Activated CD8-positive, alpha-beta T cell treated with anti-CD3 and anti-CD28 coated beads for 36 hours (primary cell): ENCODE measurements at regions not wholly inside any gene's neighbourhood (a gene's known extent, or its start where the extent isn't known, plus 50 kb on each side); places are given as distances from the start of the nearest gene placed in this dataset.
A peak's percentile ranks its signal among the peaks of the same experiment; 100 is the strongest.

Experiments
- ATAC-seq: fragments of 200-7000 bp; cut with Tn5 transposase; one replicate; pipeline ENCODE4 v1.10.0; 2021; ENCODE audit warnings: mild to moderate bottlenecking, moderate library complexity
- CTCF ChIA-PET: fragments of 350-600 bp; sonication (Branson Sonifier 250); formaldehyde crosslinking; loops from one replicate; lab custom pipeline; 2021; ENCODE audit warnings: antibody characterized with exemption; lab: Charles Lee
- POLR2A ChIA-PET: fragments of 350-600 bp; sonication (Branson Sonifier 250); formaldehyde crosslinking; loops from one replicate; lab custom pipeline; 2021; ENCODE audit warnings: antibody characterized with exemption; lab: Charles Lee
- DNase-seq: peaks from one replicate; pipeline ENCODE4 v3.0.0-alpha.2; 2020
- H3K27ac Mint-ChIP-seq: one replicate; pipeline ENCODE4 v1.8.0; 2021; ENCODE audit warnings: mild to moderate bottlenecking, mixed read lengths
- H3K27me3 Mint-ChIP-seq: one replicate; pipeline ENCODE4 v1.8.0; 2021; ENCODE audit warnings: mixed read lengths
- H3K36me3 Mint-ChIP-seq: one replicate; pipeline ENCODE4 v1.8.0; 2021; ENCODE audit warnings: low read depth, mixed read lengths
- H3K4me1 Mint-ChIP-seq: one replicate; pipeline ENCODE4 v1.8.0; 2021; ENCODE audit warnings: low read depth, mixed read lengths
- H3K4me3 Mint-ChIP-seq: one replicate; pipeline ENCODE4 v1.8.0; 2021; ENCODE audit warnings: mild to moderate bottlenecking, moderate library complexity, mixed read lengths
- H3K9me3 Mint-ChIP-seq: one replicate; pipeline ENCODE4 v1.8.0; 2021; ENCODE audit warnings: mixed read lengths
- CTCF ChIP-seq: fragments of 200-600 bp; IDR thresholded peaks from one replicate; pipeline ENCODE4 v1.8.0; 2022; ENCODE audit warnings: antibody characterized with exemption, mild to moderate bottlenecking
- intact Hi-C: fragments of 100-400 bp; cut with micrococcal nuclease; formaldehyde crosslinking; loops from one replicate; pipeline ENCODE4 v1.10.0; 2022

- no peak for TF ChIP-seq CTCF
- ATAC-seq = no peak
- Mint-ChIP-seq H3K27me3 (no peaks in the 10 kb centered on the region), H3K4me1 (peaks cover 24% of the 10 kb centered on the region), H3K27ac (peak overlapping the region; percentile 85), H3K9me3 (peaks cover 10% of the 10 kb centered on the region), H3K36me3 (peaks cover 1% of the 10 kb centered on the region), H3K4me3 (no peak overlapping the region)
- POLR2A ChIA-PET = interaction anchor here (0.9 kb wide), 1 partner anchor 132 kb away, joined by 4 read pairs; no protein-coding TSS in a partner anchor
- DNase-seq = no peak
- intact Hi-C loops = loop anchor here (5.0 kb wide), 2 partner anchors 134 to 204 kb away; no protein-coding TSS in a partner anchor
- CTCF ChIA-PET = interaction anchor here (1.2 kb wide), 1 partner anchor 132 kb away, joined by 3 read pairs; no protein-coding TSS in a partner anchor
Measured at GRCh38 chr7:93036149-93036640, 81.6 kb downstream of the SAMD9 start.

DNA sequence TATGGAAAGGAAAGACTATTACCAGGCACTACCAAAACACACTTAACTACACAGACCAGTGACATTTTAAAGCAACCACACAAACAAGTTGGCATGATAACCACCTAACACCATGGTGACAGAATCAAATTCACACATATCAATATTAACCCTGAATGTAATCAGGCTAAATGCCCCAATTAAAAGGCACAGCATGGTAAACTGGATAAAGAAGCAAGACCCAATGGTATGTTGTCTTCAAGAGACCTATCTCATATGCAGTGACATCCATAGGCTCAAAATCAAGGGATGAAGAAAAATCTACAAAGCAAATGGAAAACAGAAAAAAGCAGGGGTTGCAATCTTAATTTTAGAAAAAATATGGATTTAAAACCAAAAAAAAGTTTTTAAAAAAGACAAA lies 86.0 kb downstream of the SAMD9 start:
- no peak for DNase-seq
- Mint-ChIP-seq H3K27me3 (peaks cover 7% of the 10 kb centered on the region), H3K9me3 (peaks cover 15% of the 10 kb centered on the region), H3K36me3 (peaks cover 6% of the 10 kb centered on the region), H3K4me3 (no peak overlapping the region), H3K27ac (no peak overlapping the region), H3K4me1 (peaks cover 14% of the 10 kb centered on the region)
- POLR2A ChIA-PET = interaction anchor here (0.6 kb wide), 1 partner anchor 65 kb away, joined by 3 read pairs; no protein-coding TSS in a partner anchor
- TF ChIP-seq CTCF = no peak
- CTCF ChIA-PET = no interaction called here
- ATAC-seq = no peak
- intact Hi-C loops = no loop called here

GRCh38 chr7:93030605-93031225 lies 87.1 kb downstream of the SAMD9 start:
- POLR2A ChIA-PET = interaction anchor here (0.6 kb wide), 1 partner anchor 34 kb away, joined by 3 read pairs; no protein-coding TSS in a partner anchor
- CTCF ChIA-PET = no interaction called here
- Mint-ChIP-seq H3K4me1 (peaks cover 7% of the 10 kb centered on the region), H3K9me3 (peaks cover 15% of the 10 kb centered on the region), H3K27me3 (peaks cover 11% of the 10 kb centered on the region), H3K27ac (no peak overlapping the region), H3K4me3 (no peak overlapping the region), H3K36me3 (peaks cover 6% of the 10 kb centered on the region)
- intact Hi-C loops = no loop called here
- TF ChIP-seq CTCF = no peak
- no peak for DNase-seq
- no peak for ATAC-seq

GRCh38 chr7:93029056-93029455 lies 88.7 kb downstream of the SAMD9 start:
- Mint-ChIP-seq H3K9me3 (peaks cover 12% of the 10 kb centered on the region), H3K4me1 (peaks cover 8% of the 10 kb centered on the region), H3K27ac (no peak overlapping the region), H3K4me3 (no peak overlapping the region), H3K36me3 (peaks cover 6% of the 10 kb centered on the region), H3K27me3 (peaks cover 11% of the 10 kb centered on the region)
- CTCF ChIA-PET = no interaction called here
- no peak for TF ChIP-seq CTCF
- POLR2A ChIA-PET = no interaction called here
- intact Hi-C loops = no loop called here
- ATAC-seq (no peak), DNase-seq (no peak)

- ChIA-PET POLR2A (no interaction called here), CTCF (no interaction called here)
- peaks cover 8% of the 10 kb centered on the region for H3K4me1 Mint-ChIP-seq
- no peak overlapping the region for H3K27ac Mint-ChIP-seq
- H3K4me3 Mint-ChIP-seq = no peak overlapping the region
- intact Hi-C loops = no loop called here
- H3K36me3 Mint-ChIP-seq = peaks cover 6% of the 10 kb centered on the region
- H3K9me3 Mint-ChIP-seq = peaks cover 12% of the 10 kb centered on the region
- peaks cover 11% of the 10 kb centered on the region for H3K27me3 Mint-ChIP-seq
- no peak for TF ChIP-seq CTCF
- no peak for ATAC-seq
- DNase-seq = no peak
Measured at GRCh38 chr7:93028610-93029009, 89.2 kb downstream of the SAMD9 start.
